Transverse colon (tissue), 4 donors: ENCODE measurements at regions not wholly inside any gene's neighbourhood (a gene's known extent, or its start where the extent isn't known, plus 50 kb on each side); places are given as distances from the start of the nearest gene placed in this dataset.

Experiments used
- POLR2A ChIP-seq: fragments of 450-650 bp; IDR thresholded peaks from one replicate; pipeline ENCODE4 v1.6.1; 2016; ENCODE audit warnings: antibody characterized with exemption, mild to moderate bottlenecking, moderate library complexity
- POLR2AphosphoS5 ChIP-seq, 3 donors: sonication (generic); formaldehyde crosslinking; IDR thresholded peaks; one replicate each; pipeline ENCODE4 v1.6.1; 2016; ENCODE audit warnings: antibody characterized with exemption in 3 of 3
- TF ChIP-seq, protein P1 (sequence below), 5 experiments: fragments of 200-600 bp in 3 of 5; fragments of 450-650 bp in 2 of 5; sonication (generic) in 3 of 5; IDR thresholded peaks; 1 replicate in 2 of 5; 2 replicates in 3 of 5; pipeline ENCODE4 v1.5.1; 2016 to 2017; ENCODE audit warnings: antibody characterized with exemption in 5 of 5, inconsistent platforms in 3 of 5, mild to moderate bottlenecking in 2 of 5, moderate library complexity in 1 of 5

- TF ChIP-seq, protein P1, sequence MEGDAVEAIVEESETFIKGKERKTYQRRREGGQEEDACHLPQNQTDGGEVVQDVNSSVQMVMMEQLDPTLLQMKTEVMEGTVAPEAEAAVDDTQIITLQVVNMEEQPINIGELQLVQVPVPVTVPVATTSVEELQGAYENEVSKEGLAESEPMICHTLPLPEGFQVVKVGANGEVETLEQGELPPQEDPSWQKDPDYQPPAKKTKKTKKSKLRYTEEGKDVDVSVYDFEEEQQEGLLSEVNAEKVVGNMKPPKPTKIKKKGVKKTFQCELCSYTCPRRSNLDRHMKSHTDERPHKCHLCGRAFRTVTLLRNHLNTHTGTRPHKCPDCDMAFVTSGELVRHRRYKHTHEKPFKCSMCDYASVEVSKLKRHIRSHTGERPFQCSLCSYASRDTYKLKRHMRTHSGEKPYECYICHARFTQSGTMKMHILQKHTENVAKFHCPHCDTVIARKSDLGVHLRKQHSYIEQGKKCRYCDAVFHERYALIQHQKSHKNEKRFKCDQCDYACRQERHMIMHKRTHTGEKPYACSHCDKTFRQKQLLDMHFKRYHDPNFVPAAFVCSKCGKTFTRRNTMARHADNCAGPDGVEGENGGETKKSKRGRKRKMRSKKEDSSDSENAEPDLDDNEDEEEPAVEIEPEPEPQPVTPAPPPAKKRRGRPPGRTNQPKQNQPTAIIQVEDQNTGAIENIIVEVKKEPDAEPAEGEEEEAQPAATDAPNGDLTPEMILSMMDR (IDR thresholded peaks at IDR 0.05) = no peak
- TF ChIP-seq POLR2AphosphoS5 (IDR thresholded peaks at IDR 0.05) (no peak), POLR2A (no peak)
Observed at GRCh38 chr14:86604561-86604960, 1074.6 kb downstream of the FLRT2 start.
